ENCODE measurements at regions not wholly inside any gene's neighbourhood (a gene's known extent, or its start where the extent isn't known, plus 50 kb on each side); places are given as distances from the start of the nearest gene placed in this dataset.

GRCh38 chr10:64277536-64277935 is 756.3 kb downstream of the REEP3 start:
- no peaks in the 10 kb centered on the region for H3K9me3 ChIP-seq (ENCODE audit: control insufficient read depth, low read length)
- no peak overlapping the region for H3K9ac ChIP-seq (ENCODE audit: extremely low read depth, low read length, poor library complexity, severe bottlenecking)
- no peaks in the 10 kb centered on the region for H3K4me1 Mint-ChIP-seq
- H3K4me3 ChIP-seq (ENCODE audit: low read length) = no peak overlapping the region
- 90 to 98% methylated on average over 3 of the region's 3 CpGs for WGBS, 2 experiments (ENCODE audit: insufficient coverage in 1 of 2, insufficient read length in 1 of 2)
- H3K36me3 Mint-ChIP-seq (ENCODE audit: low read depth) = no peaks in the 10 kb centered on the region
- TF ChIP-seq, protein P1, sequence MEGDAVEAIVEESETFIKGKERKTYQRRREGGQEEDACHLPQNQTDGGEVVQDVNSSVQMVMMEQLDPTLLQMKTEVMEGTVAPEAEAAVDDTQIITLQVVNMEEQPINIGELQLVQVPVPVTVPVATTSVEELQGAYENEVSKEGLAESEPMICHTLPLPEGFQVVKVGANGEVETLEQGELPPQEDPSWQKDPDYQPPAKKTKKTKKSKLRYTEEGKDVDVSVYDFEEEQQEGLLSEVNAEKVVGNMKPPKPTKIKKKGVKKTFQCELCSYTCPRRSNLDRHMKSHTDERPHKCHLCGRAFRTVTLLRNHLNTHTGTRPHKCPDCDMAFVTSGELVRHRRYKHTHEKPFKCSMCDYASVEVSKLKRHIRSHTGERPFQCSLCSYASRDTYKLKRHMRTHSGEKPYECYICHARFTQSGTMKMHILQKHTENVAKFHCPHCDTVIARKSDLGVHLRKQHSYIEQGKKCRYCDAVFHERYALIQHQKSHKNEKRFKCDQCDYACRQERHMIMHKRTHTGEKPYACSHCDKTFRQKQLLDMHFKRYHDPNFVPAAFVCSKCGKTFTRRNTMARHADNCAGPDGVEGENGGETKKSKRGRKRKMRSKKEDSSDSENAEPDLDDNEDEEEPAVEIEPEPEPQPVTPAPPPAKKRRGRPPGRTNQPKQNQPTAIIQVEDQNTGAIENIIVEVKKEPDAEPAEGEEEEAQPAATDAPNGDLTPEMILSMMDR (conservative IDR thresholded peaks at IDR 0.05) = no peak
- DNase-seq = no peak
- H3K9me3 Mint-ChIP-seq = no peaks in the 10 kb centered on the region
- H3K27ac ChIP-seq (ENCODE audit: low read depth, low read length) = no peak overlapping the region
- H3K4me3 Mint-ChIP-seq = no peak overlapping the region
- no peaks in the 10 kb centered on the region for H3K4me1 ChIP-seq (ENCODE audit: control insufficient read depth, insufficient read depth, low read length)
- no peak overlapping the region for H3K27ac Mint-ChIP-seq
- no peaks in the 10 kb centered on the region for H3K36me3 ChIP-seq (ENCODE audit: control insufficient read depth, insufficient read depth, low read length)
- H3K27me3 ChIP-seq (ENCODE audit: control insufficient read depth, insufficient read depth, low read length, poor library complexity, severe bottlenecking) = no peaks in the 10 kb centered on the region
- no peaks in the 10 kb centered on the region for H3K27me3 Mint-ChIP-seq (ENCODE audit: insufficient read depth)

- no peaks in the 10 kb centered on the region for H3K27me3 Mint-ChIP-seq (ENCODE audit: insufficient read depth)
- H3K9me3 Mint-ChIP-seq = no peaks in the 10 kb centered on the region
- H3K4me1 Mint-ChIP-seq = no peaks in the 10 kb centered on the region
- DNase-seq = no peak
- Histone ChIP-seq H3K27ac (ENCODE audit: low read depth, low read length) (no peak overlapping the region), H3K9me3 (ENCODE audit: control insufficient read depth, low read length) (no peaks in the 10 kb centered on the region), H3K27me3 (ENCODE audit: control insufficient read depth, insufficient read depth, low read length, poor library complexity, severe bottlenecking) (no peaks in the 10 kb centered on the region), H3K9ac (ENCODE audit: extremely low read depth, low read length, poor library complexity, severe bottlenecking) (no peak overlapping the region), H3K4me1 (ENCODE audit: control insufficient read depth, insufficient read depth, low read length) (no peaks in the 10 kb centered on the region), H3K4me3 (ENCODE audit: low read length) (no peak overlapping the region), H3K36me3 (ENCODE audit: control insufficient read depth, insufficient read depth, low read length) (no peaks in the 10 kb centered on the region)
- TF ChIP-seq, protein P1 (conservative IDR thresholded peaks at IDR 0.05) = no peak
- H3K4me3 Mint-ChIP-seq = no peak overlapping the region
- 94 to 100% methylated on average over 3 of the region's 3 CpGs for WGBS, 2 experiments (ENCODE audit: insufficient coverage in 1 of 2, insufficient read length in 1 of 2)
- no peaks in the 10 kb centered on the region for H3K36me3 Mint-ChIP-seq (ENCODE audit: low read depth)
- no peak overlapping the region for H3K27ac Mint-ChIP-seq
These were observed 762.4 kb downstream of the REEP3 start for GRCh38 chr10:64283621-64284020.

GRCh38 chr10:64286533-64286932 is 765.3 kb downstream of the REEP3 start:
- H3K9me3 Mint-ChIP-seq = no peaks in the 10 kb centered on the region
- H3K27ac ChIP-seq (ENCODE audit: low read depth, low read length) = no peak overlapping the region
- no peaks in the 10 kb centered on the region for H3K4me1 ChIP-seq (ENCODE audit: control insufficient read depth, insufficient read depth, low read length)
- no peak overlapping the region for H3K4me3 ChIP-seq (ENCODE audit: low read length)
- no peak overlapping the region for H3K27ac Mint-ChIP-seq
- no peaks in the 10 kb centered on the region for H3K36me3 Mint-ChIP-seq (ENCODE audit: low read depth)
- no peaks in the 10 kb centered on the region for H3K36me3 ChIP-seq (ENCODE audit: control insufficient read depth, insufficient read depth, low read length)
- H3K4me3 Mint-ChIP-seq = no peak overlapping the region
- no peak overlapping the region for H3K9ac ChIP-seq (ENCODE audit: extremely low read depth, low read length, poor library complexity, severe bottlenecking)
- 99% methylated on average over 2 of the region's 2 CpGs; no CpG with 5 or more reads in 1 of the 2 experiments for WGBS, 2 experiments (ENCODE audit: insufficient coverage in 1 of 2, insufficient read length in 1 of 2)
- peaks cover 3% of the 10 kb centered on the region for H3K27me3 Mint-ChIP-seq (ENCODE audit: insufficient read depth)
- H3K27me3 ChIP-seq (ENCODE audit: control insufficient read depth, insufficient read depth, low read length, poor library complexity, severe bottlenecking) = no peaks in the 10 kb centered on the region
- DNase-seq = no peak
- H3K4me1 Mint-ChIP-seq = no peaks in the 10 kb centered on the region
- TF ChIP-seq, protein P1 (conservative IDR thresholded peaks at IDR 0.05) = no peak
- H3K9me3 ChIP-seq (ENCODE audit: control insufficient read depth, low read length) = no peaks in the 10 kb centered on the region
